ENCODE measurements at regions not wholly inside any gene's neighbourhood (a gene's known extent, or its start where the extent isn't known, plus 50 kb on each side); places are given as distances from the start of the nearest gene placed in this dataset. TPM values are rescaled to one million over a fixed set of nuclear protein-coding genes. Genes with fewer than 3 reads are reported as not detected.

GRCh38 chrY:26409329-26409712, 787.4 kb downstream of the CDY1 start:
- Mint-ChIP-seq H3K4me3 (no peak overlapping the region), H3K9me3 (peaks cover 0 to 11% (median 0%) of the 10 kb centered on the region in 7 donors), H3K27ac (no peak overlapping the region), H3K4me1 (no peaks in the 10 kb centered on the region), H3K27me3 (ENCODE audit: low read depth in 3 of 3) (no peaks in the 10 kb centered on the region), H3K36me3 (no peaks in the 10 kb centered on the region)
- no peaks in the 10 kb centered on the region for H4K20me1 ChIP-seq (ENCODE audit: insufficient read depth, low read length)
- no peaks in the 10 kb centered on the region for H3K4me1 ChIP-seq (ENCODE audit: control insufficient read depth in 1 of 2, insufficient read depth in 2 of 2, low read length in 2 of 2)
- 84% methylated on average over 17 of the region's 27 CpGs for WGBS (ENCODE audit: insufficient coverage)
- H3K27me3 ChIP-seq (ENCODE audit: control insufficient read depth in 2 of 2, insufficient read depth in 2 of 2, low read length in 2 of 2), result no peaks in the 10 kb centered on the region
- intact Hi-C loops (cut with micrococcal nuclease), result no loop called here
- no peak for DNase-seq
- no peaks in the 10 kb centered on the region for H3K79me2 ChIP-seq (ENCODE audit: insufficient read depth, low read length)
- H3K36me3 ChIP-seq (replicated peaks in 1 of 2; ENCODE audit: control insufficient read depth in 1 of 2, insufficient read depth in 2 of 2, low read length in 2 of 2), result no peaks in the 10 kb centered on the region
- no peak overlapping the region for H3K4me3 ChIP-seq (replicated peaks in 1 of 3; ENCODE audit: low read depth in 2 of 3, low read length in 3 of 3)
- no peak overlapping the region for H3K4me2 ChIP-seq (replicated peaks; ENCODE audit: extremely low read depth, low read length, poor library complexity, severe bottlenecking)
- no peak overlapping the region for H3K9ac ChIP-seq (ENCODE audit: insufficient read depth, low read length, poor library complexity, severe bottlenecking)
- no peak overlapping the region for H3K27ac ChIP-seq (ENCODE audit: low read depth in 1 of 2, low read length in 2 of 2)
- peaks cover 0 to 22% of the 10 kb centered on the region in 2 donors for H3K9me3 ChIP-seq (replicated peaks in 1 of 2; ENCODE audit: control insufficient read depth in 1 of 2, insufficient read depth in 1 of 2, low read length in 2 of 2)
- TF ChIP-seq CTCF (IDR thresholded peaks at IDR 0.05), result no peak
- H2AFZ ChIP-seq (ENCODE audit: insufficient read depth, low read depth, low read length, poor library complexity, severe bottlenecking), result no peak overlapping the region

Small RNA genes in the stretch of these regions (small RNA-seq; reads per million reads assigned to genes)
- not detected for gene AC024067.1 (ENCODE audit: insufficient read length, low read depth)
- not detected for gene RF00156 (ENCODE audit: insufficient read length, low read depth)
- not detected for gene RNU6-1314P (ENCODE audit: insufficient read length, low read depth)

Measured in CD14-positive monocyte (primary cell).